ENCODE measurements at regions not wholly inside any gene's neighbourhood (a gene's known extent, or its start where the extent isn't known, plus 50 kb on each side); places are given as distances from the start of the nearest gene placed in this dataset.
"Not testable (repeated sequence)": the region's sequence is repeated elsewhere in the genome, so short reads cannot be mapped to it uniquely, and the experiment has no call there.

DNA sequence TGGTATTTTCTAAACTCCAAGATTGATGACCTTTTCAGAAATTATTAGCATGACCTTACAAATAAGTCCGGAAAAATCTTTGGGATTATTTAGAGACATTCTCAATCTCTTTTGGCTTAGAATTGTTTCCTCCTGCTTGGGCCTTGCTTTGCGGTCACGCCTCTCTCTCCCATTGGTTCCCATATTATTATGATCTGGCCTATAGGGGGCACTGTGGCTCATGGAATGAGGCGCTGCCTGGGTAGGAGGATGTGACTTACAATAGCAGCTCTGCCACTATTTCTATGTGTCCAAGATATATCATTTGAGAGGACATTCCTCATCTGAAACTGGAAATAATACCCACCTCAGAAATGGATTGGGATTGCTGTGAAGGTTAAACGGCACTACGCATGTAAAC, 464.9 kb downstream of the MFSD1 start:
- no peak for DNase-seq (ENCODE audit: low read depth)

DNA sequence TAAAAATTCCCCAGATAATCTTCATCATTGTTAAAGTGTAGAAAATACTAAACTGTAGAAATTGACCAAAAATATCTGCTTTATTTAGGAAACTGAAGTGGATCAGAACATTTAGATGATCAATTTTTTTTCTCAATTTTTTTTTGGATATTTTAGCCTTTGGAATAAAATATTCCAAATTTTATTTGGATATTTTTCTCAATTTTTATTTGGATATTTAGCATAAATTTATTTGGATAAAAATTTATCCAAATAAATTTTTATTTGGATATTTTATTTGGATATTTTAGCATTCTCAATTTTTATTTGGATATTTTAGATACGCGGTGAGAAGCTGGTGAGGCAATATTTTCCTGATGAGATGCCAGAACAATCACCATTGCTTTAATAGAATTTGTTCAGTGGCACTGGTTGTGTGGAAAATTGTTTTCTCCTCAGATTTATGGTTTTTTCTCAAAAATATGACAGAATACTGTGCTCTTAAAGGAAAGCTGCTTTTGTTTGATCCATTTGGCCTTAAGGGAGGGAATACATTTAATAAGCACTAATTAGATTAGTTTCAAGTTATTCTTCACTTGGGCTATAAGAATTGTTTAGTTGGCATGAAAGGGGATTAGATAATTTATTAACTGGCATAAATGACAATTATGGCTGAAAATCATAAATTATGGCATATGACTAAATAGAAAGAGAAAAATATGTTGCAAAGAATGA, 470.1 kb downstream of the MFSD1 start:
- DNase-seq (ENCODE audit: low read depth), result no peak

DNA sequence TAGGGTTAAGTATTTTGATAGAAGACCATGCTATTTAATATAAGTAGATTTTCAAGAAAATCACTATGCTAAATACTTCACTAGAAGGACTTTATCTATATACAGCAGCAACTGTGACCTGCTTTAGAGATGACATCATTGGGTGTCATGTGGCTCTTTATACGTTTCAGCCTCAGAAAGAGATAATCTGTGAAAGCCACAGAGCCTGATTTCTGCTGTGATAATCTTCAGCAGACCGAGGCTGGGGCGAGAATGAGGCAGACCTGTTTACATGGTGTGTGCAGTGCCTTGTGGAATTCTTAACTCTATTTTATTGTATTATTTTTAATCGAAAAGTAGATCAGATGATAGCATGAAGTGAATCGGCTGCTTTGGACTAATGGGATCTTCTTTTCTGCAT, 471.2 kb downstream of the MFSD1 start:
- DNase-seq (ENCODE audit: low read depth), result no peak

DNA sequence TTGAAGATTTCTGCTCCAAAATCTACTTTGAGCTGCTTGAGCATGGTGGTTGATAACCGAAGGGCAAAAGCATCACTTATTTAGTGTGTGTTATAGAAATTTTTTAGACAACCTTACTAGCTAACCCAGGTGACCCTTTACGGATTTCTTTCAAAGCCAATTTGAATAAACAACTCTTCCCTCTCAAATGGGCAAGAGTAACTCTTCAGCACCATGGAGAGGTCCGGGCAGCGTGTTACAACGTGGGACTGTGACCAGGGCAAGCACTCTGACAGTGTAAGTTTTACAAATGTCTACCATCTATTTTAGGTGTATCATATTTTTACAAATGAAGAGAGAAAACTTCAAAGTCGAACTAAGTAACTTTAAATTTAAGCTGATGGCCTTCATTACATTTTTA, 471.8 kb downstream of the MFSD1 start:
- DNase-seq (ENCODE audit: low read depth), result peak; percentile 24

DNA sequence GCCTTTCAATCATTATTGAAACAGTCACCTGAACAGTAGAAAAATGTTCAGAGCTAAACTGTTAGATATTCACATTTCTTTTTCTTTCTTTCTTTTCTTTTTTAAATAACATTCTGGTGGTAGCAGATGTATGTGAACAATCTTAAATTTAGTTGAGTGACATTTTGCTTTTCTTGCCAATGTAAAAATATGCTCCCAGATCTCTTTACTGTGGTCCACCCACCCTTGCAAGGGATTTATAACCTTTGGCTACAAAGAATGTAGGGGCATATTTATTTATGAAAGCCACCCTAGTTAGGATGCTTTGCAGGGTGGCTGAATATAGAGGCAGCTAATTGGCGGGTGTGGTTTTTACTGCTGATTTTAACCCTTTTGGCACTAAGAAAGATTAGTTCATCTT, 473.9 kb downstream of the MFSD1 start:
- DNase-seq (ENCODE audit: low read depth), result no peak

- DNase-seq (ENCODE audit: low read depth), result no peak
Measured at GRCh38 chr3:159277814-159278213, 476.0 kb downstream of the MFSD1 start.

DNA sequence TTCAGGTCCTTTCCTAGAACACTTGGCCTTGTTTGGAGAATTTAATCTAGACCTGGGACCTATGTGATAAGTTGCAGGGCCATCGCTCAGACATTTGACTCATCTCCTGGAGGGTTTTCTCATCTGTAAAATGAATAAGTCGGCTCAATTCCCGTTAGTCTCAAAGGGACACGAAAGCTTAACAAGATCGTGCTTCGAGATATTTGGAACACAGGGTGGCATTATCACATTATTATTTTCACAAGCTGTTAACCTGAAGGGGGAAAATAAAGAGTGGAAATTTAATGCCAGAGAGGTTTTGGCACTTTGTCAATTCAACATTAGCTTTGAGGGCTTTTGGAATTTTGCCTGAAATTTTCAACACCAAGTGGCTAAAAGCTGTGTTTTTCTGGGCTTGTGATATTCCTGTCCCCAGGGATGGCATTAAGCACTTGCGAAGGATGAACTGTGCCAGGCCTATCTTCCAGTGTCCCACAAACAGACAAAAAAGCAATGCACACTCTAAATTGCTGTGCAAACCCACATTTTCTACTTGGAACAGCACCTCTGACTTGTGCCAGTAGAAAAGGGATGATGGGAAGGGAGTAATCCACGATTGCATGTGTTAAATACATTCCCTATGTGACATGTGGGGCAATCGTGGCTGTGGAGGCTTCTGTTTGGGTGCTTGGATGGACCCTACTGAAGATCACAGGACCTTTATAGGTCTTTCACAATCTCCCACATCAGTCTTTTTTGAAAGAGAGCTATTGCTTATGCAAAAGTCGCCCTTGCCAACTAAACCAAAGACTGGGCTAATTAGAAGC, 478.7 kb downstream of the MFSD1 start:
- DNase-seq (ENCODE audit: low read depth), result no peak

DNA sequence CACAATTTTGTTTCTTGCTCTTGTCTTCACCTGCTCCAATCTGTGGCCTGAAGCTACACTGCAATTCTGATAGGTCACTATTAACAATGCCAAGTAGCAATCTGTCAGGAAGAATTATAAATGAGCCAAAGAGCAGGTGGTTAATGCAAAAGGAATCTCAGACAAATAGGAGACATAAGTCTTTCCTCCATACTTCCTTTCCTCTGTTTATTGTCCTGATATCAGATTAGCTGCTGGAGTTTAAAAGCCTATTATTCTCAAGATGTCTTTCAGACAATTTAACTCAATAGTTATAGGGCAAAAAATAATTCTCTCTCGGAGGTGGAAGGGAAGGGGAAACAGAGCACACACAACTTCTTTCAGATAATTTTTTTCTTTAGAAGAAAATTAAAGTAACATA, 491.6 kb downstream of the MFSD1 start:
- DNase-seq (ENCODE audit: low read depth), result no peak

GRCh38 chr3:159301961-159302360, 500.1 kb downstream of the MFSD1 start:
- no peak for DNase-seq (ENCODE audit: low read depth)

- DNase-seq (ENCODE audit: low read depth), result no peak
Measured at GRCh38 chr3:159305017-159305416, 503.2 kb downstream of the MFSD1 start.

GRCh38 chr3:159316706-159317105, 514.9 kb downstream of the MFSD1 start:
- not testable (repeated sequence) for DNase-seq (ENCODE audit: low read depth)

DNA sequence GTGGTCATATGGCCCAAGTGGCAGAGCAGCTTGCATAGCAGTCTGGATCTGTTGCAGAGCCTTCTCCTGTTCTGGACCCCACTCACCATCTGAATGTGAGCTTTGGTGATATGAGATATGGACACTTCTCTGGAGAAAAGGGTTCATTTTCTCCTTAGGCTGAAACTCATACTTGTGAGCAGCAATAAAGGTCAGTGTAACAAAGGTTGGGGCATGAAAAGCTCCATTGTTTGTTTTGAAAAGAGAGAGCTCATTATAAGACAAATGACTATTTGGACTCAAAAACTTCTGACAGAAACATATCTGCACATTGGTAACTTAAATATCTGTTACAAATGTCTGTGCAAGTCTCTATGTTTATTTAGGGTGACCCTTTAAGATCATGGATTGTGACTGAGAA, 517.3 kb downstream of the MFSD1 start:
- DNase-seq (ENCODE audit: low read depth), result no peak

GRCh38 chr3:159322322-159322939, 520.6 kb downstream of the MFSD1 start:
- DNase-seq (ENCODE audit: low read depth), result no peak

DNA sequence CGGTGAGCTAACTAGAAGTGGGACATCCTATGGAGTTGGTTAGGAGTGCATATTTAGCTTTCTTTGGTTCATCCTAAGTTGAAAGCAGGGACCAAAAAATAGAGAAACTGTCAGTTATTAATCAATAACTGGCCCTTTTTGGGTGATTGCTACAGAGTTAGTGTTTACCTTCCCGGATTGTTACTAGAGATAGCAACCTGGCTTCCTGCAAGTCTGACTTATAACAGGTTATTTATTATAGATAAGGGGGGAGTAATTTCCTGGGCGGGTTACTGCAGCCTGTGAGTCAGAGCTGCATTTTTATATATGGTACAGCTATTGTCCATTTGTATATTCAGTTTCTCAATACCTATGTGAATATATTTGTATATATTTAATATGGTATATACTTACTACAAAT, 522.0 kb downstream of the MFSD1 start:
- DNase-seq (ENCODE audit: low read depth), result no peak

GRCh38 chr3:159326998-159327397, 525.1 kb downstream of the MFSD1 start:
- no peak for DNase-seq (ENCODE audit: low read depth)

GRCh38 chr3:159332535-159333099, 530.8 kb downstream of the MFSD1 start:
- no peak for DNase-seq (ENCODE audit: low read depth)

DNA sequence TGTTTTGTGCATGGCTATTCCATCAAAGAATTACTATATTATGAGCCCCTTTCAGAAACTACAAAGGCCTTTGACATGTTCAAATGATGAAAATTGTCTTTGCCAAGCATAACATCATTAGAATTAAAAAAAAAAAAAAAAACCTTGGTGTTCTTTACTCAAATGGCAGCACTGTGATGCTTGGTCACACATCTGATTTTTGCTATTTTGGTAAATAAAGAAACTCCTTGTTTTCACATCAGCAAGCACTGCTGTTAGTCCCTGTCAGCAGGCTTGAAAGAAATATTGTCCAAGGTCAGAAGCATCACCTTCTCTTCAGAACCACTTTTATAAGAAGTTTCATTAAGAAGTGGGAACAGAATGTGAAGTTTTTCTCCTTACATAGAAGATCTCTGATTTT, 537.3 kb downstream of the MFSD1 start:
- DNase-seq (ENCODE audit: low read depth), result no peak

DNA sequence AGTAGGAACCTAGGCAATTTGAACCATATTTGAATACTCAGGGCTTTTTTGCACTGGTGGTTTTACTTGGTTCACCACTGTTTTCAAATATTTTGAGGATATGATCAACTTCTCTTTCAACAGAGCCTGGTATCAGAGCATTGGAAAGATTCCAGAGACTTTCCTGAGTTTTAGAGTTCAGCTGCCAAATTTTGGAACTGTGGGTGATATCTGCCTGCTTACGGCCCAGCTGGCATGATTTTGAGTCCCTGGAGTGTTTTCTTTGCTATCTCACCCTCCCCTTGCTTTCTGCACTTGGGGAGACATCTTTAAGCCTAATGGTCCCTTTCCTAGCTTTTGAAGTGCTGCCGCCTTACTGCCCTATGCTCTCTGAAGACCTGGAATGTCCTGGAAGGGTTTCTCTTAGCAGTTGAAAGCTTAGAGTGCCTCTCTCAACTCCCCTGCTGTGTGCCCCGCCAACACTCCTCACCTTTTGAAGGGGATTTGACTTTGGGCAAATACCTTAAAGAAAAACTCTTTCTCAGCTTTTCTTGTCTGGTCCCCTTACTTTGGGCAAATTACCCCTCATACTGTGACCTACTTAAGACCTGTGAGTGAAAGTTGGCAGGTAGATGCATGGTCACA, 539.1 kb downstream of the MFSD1 start:
- no peak for DNase-seq (ENCODE audit: low read depth)

- DNase-seq (ENCODE audit: low read depth), result no peak
Measured at GRCh38 chr3:159346271-159346903, 544.5 kb downstream of the MFSD1 start.

GRCh38 chr3:159348431-159348830, 546.6 kb downstream of the MFSD1 start:
- no peak for DNase-seq (ENCODE audit: low read depth)

DNA sequence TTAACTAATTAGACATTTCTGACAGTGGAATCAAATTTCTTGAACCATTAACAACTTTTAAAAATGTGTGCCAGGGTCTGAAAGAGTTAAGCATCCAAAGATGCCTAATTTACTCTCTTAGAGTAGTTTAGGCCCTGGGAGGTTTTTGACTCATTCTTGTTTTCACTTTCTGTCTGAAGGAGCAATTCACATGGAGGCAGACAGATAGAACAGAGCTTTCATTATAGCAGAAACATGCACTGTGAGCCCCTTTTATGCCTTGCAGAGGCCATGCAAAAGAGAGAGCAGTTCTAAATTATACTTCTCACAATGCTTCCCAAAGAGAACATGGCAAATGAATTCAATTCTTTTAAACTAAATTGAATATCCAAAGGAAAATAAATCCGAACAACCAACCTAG, 554.8 kb downstream of the MFSD1 start:
- DNase-seq (ENCODE audit: low read depth), result no peak

DNA sequence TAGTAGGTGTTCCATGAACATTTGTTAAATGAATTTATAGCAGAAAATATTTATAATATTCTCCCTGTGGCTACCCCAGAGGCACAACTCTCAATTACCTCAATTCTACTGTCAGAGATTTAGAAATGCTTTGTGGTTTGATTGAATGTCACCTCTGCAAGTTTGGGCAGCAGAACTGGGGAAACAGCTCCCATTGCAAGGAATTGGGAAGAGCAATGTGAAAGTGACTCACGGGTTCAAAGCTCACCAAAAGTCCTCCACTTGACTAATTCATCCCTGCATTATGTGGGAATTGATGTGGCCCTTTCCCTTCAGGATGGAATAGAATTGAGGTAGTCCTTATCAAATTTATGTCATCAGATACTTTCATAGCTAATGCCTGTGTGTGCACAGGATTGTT, 562.7 kb downstream of the MFSD1 start:
- no peak for DNase-seq (ENCODE audit: low read depth)

Data from GM04504 (cell line).